Thyroid gland (tissue), 4 donors: ENCODE measurements at regions not wholly inside any gene's neighbourhood (a gene's known extent, or its start where the extent isn't known, plus 50 kb on each side); places are given as distances from the start of the nearest gene placed in this dataset.

Experiments
- DNase-seq, 2 donors: peaks; one replicate each; pipeline ENCODE4 v3.0.0-alpha.2; 2019
- H3K27ac ChIP-seq, 3 donors: fragments of 200-600 bp; sonication (generic); 1 replicate in 2 of 3; 2 replicates in 1 of 3; pipeline ENCODE4 v1.5.1; 2016 to 2019; ENCODE audit warnings: mild to moderate bottlenecking in 1 of 3, moderate library complexity in 1 of 3
- H3K27me3 ChIP-seq: fragments of 200-600 bp; sonication (generic); one replicate; pipeline ENCODE4 v1.5.1; 2019
- H3K36me3 ChIP-seq, 2 donors: fragments of 200-600 bp; sonication (generic); one replicate each; pipeline ENCODE4 v1.5.1; 2016 to 2019
- H3K4me1 ChIP-seq, 2 donors: fragments of 200-600 bp; sonication (generic); one replicate each; pipeline ENCODE4 v1.5.1; 2017 to 2019
- H3K4me3 ChIP-seq, 3 donors: fragments of 200-600 bp; sonication (generic); replicated peaks in 1 of 3; 1 replicate in 2 of 3; 2 replicates in 1 of 3; pipeline ENCODE4 v1.5.1; 2016; ENCODE audit warnings: mild to moderate bottlenecking in 1 of 3
- H3K9me3 ChIP-seq: fragments of 200-600 bp; sonication (generic); one replicate; pipeline ENCODE4 v1.5.1; 2017
- POLR2A ChIP-seq, 2 donors: fragments of 450-650 bp; IDR thresholded peaks; one replicate each; pipeline ENCODE4 v1.6.1; 2017; ENCODE audit warnings: antibody characterized with exemption in 2 of 2, mild to moderate bottlenecking in 2 of 2, moderate library complexity in 1 of 2
- WGBS, 2 donors: methylation state at CpG; one replicate each; pipeline ENCODE4 v1.1.5; 2017; 5-methylcytosine and 5-hydroxymethylcytosine counted together
- intact Hi-C: fragments of 100-400 bp; cut with DNase I; formaldehyde crosslinking; loops from one replicate; pipeline ENCODE4 v1.15.1; 2023
- TF ChIP-seq, protein P1 (sequence below), 6 experiments: fragments of 200-600 bp in 3 of 6; fragments of 450-650 bp in 3 of 6; sonication (generic) in 3 of 6; IDR thresholded peaks; one replicate each; pipeline ENCODE4 v1.5.1; 2016 to 2019; ENCODE audit warnings: antibody characterized with exemption in 6 of 6, mild to moderate bottlenecking in 2 of 6, inconsistent platforms in 1 of 6, moderate library complexity in 1 of 6

DNA sequence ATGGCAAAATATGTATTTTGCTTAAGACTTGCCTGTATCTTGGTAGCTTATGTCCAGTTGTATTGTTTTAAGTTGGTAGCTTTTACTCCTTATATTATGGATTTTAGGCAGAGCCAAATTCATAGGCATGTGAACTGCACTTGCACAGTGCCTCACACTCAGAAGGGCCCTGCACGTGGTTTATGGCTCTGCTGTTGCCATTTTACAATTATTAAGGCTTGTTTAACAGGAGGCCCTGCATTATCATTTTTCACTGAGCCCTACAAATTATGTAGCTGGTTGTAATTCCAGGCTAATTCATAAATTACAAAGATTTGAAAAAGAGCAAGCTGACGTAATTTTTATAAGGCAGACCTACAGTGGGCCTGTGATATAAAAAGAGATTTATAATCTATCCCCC is 537.6 kb upstream of the UBE2E2 start:
- Histone ChIP-seq H3K36me3 (no peaks in the 10 kb centered on the region), H3K4me1 (no peaks in the 10 kb centered on the region), H3K27ac (no peak overlapping the region), H3K4me3 (no peak overlapping the region), H3K27me3 (no peaks in the 10 kb centered on the region), H3K9me3 (no peaks in the 10 kb centered on the region)
- no peak for DNase-seq
- intact Hi-C loops: no loop called here
- WGBS, 2 donors: 70 to 78% methylated on average over 2 of the region's 2 CpGs
- no peak for TF ChIP-seq POLR2A (IDR thresholded peaks at IDR 0.05)
- TF ChIP-seq, protein P1, sequence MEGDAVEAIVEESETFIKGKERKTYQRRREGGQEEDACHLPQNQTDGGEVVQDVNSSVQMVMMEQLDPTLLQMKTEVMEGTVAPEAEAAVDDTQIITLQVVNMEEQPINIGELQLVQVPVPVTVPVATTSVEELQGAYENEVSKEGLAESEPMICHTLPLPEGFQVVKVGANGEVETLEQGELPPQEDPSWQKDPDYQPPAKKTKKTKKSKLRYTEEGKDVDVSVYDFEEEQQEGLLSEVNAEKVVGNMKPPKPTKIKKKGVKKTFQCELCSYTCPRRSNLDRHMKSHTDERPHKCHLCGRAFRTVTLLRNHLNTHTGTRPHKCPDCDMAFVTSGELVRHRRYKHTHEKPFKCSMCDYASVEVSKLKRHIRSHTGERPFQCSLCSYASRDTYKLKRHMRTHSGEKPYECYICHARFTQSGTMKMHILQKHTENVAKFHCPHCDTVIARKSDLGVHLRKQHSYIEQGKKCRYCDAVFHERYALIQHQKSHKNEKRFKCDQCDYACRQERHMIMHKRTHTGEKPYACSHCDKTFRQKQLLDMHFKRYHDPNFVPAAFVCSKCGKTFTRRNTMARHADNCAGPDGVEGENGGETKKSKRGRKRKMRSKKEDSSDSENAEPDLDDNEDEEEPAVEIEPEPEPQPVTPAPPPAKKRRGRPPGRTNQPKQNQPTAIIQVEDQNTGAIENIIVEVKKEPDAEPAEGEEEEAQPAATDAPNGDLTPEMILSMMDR (IDR thresholded peaks at IDR 0.05): no peak

GRCh38 chr3:22666736-22667135 is 536.4 kb upstream of the UBE2E2 start:
- Histone ChIP-seq H3K27me3 (no peaks in the 10 kb centered on the region), H3K27ac (no peak overlapping the region), H3K9me3 (no peaks in the 10 kb centered on the region), H3K36me3 (no peaks in the 10 kb centered on the region), H3K4me1 (no peaks in the 10 kb centered on the region), H3K4me3 (no peak overlapping the region)
- no peak for DNase-seq
- TF ChIP-seq POLR2A (IDR thresholded peaks at IDR 0.05): no peak
- TF ChIP-seq, protein P1 (IDR thresholded peaks at IDR 0.05): no peak
- intact Hi-C loops: no loop called here
- 0 to 30% methylated on average over 1 of the region's 1 CpG for WGBS, 2 donors

GRCh38 chr3:22671848-22672247 is 531.3 kb upstream of the UBE2E2 start:
- TF ChIP-seq, protein P1 (IDR thresholded peaks at IDR 0.05): no peak
- TF ChIP-seq POLR2A (IDR thresholded peaks at IDR 0.05): no peak
- WGBS, 2 donors: 93 to 96% methylated on average over 1 of the region's 1 CpG
- H3K4me3 ChIP-seq: no peak overlapping the region
- H3K27ac ChIP-seq: no peak overlapping the region
- intact Hi-C loops: no loop called here
- no peak for DNase-seq
- H3K36me3 ChIP-seq: no peaks in the 10 kb centered on the region
- no peaks in the 10 kb centered on the region for H3K27me3 ChIP-seq
- H3K4me1 ChIP-seq: no peaks in the 10 kb centered on the region
- no peaks in the 10 kb centered on the region for H3K9me3 ChIP-seq

DNA sequence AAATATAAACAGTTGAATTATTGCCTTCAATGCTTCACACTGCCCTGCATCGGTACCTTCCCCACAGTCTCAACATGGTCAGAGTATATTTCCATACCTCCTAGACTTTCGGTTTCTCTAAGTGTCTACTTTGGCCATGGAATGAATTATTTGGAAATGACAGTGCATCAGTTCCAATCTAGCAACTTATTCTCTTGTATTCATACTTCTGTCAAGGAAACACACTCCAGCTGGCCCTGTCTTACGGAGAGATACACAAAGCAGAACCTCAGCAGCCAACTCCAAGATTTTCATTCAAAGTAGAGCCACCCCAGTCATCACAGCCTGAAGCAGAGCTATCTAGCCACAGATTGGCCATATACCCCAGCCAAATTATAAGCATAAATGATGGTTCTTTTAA is 518.4 kb upstream of the UBE2E2 start:
- no peaks in the 10 kb centered on the region for H3K27me3 ChIP-seq
- H3K27ac ChIP-seq: no peak overlapping the region
- no peaks in the 10 kb centered on the region for H3K4me1 ChIP-seq
- no peak for TF ChIP-seq POLR2A (IDR thresholded peaks at IDR 0.05)
- TF ChIP-seq, protein P1 (IDR thresholded peaks at IDR 0.05): no peak
- H3K36me3 ChIP-seq: no peaks in the 10 kb centered on the region
- H3K9me3 ChIP-seq: no peaks in the 10 kb centered on the region
- DNase-seq: no peak
- WGBS, 2 donors: 67 to 80% methylated on average over 3 of the region's 3 CpGs
- H3K4me3 ChIP-seq: no peak overlapping the region
- intact Hi-C loops: no loop called here

DNA sequence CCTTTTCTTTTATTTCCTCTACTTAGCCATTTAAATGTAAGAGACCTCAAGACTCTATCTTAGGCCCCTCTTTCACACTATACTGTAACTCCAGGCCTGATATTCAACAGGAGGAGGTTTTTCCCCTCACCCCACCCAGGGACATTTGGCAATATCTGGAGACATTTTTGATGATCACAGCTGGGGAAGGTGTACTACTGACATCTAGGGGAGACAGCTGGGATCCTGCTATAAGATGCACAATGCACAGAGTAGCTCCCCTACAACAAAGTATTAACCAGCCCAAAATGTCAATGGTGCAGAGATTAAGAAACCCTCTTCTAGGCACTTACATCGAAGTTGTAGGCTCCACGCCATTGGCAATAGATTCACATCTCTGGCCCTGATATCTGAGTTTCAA is 517.5 kb upstream of the UBE2E2 start:
- TF ChIP-seq POLR2A (IDR thresholded peaks at IDR 0.05): no peak
- TF ChIP-seq, protein P1 (IDR thresholded peaks at IDR 0.05): no peak
- intact Hi-C loops: no loop called here
- H3K27me3 ChIP-seq: no peaks in the 10 kb centered on the region
- no peak for DNase-seq
- no peak overlapping the region for H3K4me3 ChIP-seq
- WGBS, 2 donors: 83 to 86% methylated on average over 2 of the region's 2 CpGs
- no peaks in the 10 kb centered on the region for H3K36me3 ChIP-seq
- H3K27ac ChIP-seq: no peak overlapping the region
- no peaks in the 10 kb centered on the region for H3K9me3 ChIP-seq
- no peaks in the 10 kb centered on the region for H3K4me1 ChIP-seq
